WERI-Rb-1 (cell line): ENCODE measurements at regions not wholly inside any gene's neighbourhood (a gene's known extent, or its start where the extent isn't known, plus 50 kb on each side); places are given as distances from the start of the nearest gene placed in this dataset.

Source experiments
- DNase-seq: peaks from one replicate; pipeline ENCODE4 v3.0.0-alpha.2; 2020
- H3K27ac ChIP-seq: fragments of 250-450 bp; sonication (Bioruptor Pico); 2 replicates; pipeline ENCODE4 v1.5.1; 2020; ENCODE audit warnings: mild to moderate bottlenecking, moderate library complexity
- H3K27me3 ChIP-seq: fragments of 250-450 bp; sonication (Bioruptor Pico); 2 replicates; pipeline ENCODE4 v1.5.1; 2021; ENCODE audit warnings: mild to moderate bottlenecking, low read depth, moderate library complexity; ENCODE audit not compliant: insufficient read depth, severe bottlenecking
- H3K36me3 ChIP-seq: fragments of 250-450 bp; sonication (Bioruptor Pico); 2 replicates; pipeline ENCODE4 v1.5.1; 2020; ENCODE audit warnings: mild to moderate bottlenecking, moderate library complexity
- H3K4me3 ChIP-seq: 2 replicates; pipeline ENCODE4 v1.5.1; 2011; ENCODE audit warnings: low read depth, mild to moderate bottlenecking, control low read depth, low read length
- H3K9me3 ChIP-seq: fragments of 250-450 bp; sonication (Bioruptor Pico); 2 replicates; pipeline ENCODE4 v1.5.1; 2021; ENCODE audit warnings: mild to moderate bottlenecking, moderate library complexity; ENCODE audit not compliant: severe bottlenecking
- TF ChIP-seq, protein P1 (sequence below): IDR thresholded peaks from 2 replicates; pipeline ENCODE4 v1.5.1; 2011; ENCODE audit warnings: low read depth, mild to moderate bottlenecking, control low read depth, inconsistent platforms, low read length

DNA sequence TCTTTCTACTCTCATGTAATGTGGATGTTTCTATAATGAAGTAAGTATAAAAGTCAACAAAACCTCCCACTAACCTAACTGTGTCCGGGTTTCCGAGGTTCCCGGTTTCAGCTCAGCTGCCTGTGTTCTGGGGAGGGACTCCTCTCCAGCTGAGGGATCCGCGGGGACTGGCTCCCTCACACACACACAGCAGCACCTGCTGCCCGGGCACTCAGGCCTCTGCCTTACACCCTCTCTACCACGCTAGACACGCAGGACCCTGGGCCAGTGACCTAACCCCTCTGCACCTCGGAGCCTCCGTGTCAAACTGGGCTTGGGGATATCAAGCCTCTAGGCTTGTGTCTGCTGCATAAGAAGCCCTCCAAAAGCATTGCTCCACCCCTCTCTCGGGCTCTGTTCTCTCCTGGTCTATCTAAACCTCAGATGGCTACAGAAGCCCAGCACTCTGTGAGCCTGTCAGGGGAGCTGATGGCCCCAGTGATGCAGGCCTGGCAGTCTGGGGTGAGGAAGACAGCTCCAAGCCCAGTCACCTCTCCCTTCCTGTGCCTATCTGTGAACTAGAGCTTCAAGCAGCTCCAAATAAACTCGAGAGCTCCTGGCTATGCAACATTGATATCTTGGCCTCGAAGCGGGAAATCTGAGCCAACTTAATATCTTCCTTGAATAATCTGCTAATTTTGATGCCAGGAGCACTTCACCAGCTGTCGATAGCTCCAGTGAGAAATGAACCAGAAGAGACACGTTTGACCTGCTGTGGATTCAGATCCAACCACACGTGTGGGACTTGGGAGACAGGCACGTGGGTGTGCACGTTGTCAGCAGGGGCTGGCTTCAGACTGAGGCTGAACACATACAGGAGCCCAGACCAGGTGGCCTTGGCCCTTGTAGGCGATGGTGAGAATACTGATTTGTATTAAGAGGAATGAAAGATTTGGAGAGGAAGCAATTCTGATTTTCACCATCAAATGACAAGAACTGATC lies 232.7 kb upstream of the B3GAT1 start:
- Histone ChIP-seq H3K36me3 (no peaks in the 10 kb centered on the region), H3K4me3 (no peak overlapping the region), H3K9me3 (no peaks in the 10 kb centered on the region), H3K27me3 (peaks cover 10% of the 10 kb centered on the region), H3K27ac (no peak overlapping the region)
- DNase-seq, result no peak
- TF ChIP-seq, protein P1, sequence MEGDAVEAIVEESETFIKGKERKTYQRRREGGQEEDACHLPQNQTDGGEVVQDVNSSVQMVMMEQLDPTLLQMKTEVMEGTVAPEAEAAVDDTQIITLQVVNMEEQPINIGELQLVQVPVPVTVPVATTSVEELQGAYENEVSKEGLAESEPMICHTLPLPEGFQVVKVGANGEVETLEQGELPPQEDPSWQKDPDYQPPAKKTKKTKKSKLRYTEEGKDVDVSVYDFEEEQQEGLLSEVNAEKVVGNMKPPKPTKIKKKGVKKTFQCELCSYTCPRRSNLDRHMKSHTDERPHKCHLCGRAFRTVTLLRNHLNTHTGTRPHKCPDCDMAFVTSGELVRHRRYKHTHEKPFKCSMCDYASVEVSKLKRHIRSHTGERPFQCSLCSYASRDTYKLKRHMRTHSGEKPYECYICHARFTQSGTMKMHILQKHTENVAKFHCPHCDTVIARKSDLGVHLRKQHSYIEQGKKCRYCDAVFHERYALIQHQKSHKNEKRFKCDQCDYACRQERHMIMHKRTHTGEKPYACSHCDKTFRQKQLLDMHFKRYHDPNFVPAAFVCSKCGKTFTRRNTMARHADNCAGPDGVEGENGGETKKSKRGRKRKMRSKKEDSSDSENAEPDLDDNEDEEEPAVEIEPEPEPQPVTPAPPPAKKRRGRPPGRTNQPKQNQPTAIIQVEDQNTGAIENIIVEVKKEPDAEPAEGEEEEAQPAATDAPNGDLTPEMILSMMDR, result no peak

DNA sequence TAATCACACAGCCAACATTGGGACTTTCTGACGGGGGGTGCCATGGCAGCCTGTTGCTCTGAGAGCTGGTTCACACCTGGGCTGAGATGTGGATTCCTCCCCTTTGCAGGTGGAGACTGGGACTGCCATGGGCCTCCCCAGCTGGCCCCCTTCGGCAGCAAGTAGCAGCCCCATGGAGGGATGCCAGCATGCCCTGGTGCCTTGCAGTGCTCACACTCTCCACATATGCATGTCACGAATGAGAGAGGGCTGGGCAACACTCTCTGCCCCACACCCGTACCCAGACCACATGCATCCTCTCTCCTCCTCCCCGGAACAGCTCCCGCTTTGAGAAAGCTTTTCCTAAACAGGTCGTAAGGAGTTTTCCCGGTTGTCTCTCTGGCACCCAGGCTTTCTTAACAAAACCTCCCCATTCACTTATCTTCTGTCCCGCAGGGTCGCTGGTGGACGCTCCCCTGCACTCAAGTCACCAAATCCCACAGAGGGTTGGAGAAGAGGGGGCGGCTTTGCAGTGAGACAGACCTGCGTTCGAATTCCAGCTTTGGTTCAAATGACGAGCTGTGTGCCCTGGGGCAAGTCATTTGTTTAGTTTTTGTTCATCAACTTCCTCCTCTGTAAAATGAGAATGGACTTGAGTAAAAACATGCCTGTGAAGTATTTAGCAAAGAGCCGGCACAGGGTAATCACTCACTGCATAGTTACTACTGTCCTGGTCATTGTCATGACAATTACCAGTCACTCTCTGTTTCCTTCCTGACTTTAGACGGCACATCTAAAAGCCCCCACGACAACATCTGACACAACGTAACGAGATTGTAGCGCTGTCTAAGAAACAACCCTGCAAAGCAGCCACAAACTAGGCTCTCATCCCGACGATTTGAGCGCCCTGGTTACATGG lies 231.3 kb upstream of the B3GAT1 start:
- Histone ChIP-seq H3K27me3 (peaks cover 8% of the 10 kb centered on the region), H3K4me3 (no peak overlapping the region), H3K27ac (no peak overlapping the region), H3K36me3 (no peaks in the 10 kb centered on the region), H3K9me3 (no peaks in the 10 kb centered on the region)
- TF ChIP-seq, protein P1, result no peak
- DNase-seq, result no peak

DNA sequence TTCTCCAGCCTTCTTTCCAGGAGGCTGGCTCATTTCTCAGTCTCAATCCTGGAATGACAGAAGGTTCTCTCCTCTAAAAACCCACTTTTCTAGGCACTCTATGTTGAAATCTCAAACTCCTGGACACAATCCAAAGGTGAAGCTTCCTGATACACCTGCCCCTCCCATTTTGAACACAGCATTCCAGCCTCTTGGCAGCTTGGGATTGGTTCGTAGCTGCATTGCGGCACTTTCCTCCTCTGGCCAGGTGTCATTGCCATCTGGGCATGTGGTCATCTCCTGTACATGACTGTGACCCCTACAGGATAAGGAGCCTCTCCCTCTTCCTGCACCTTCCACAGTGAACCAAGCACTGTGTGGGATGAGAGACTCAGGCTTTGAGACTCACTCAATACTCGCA lies 230.2 kb upstream of the B3GAT1 start:
- TF ChIP-seq, protein P1, result no peak
- Histone ChIP-seq H3K36me3 (no peaks in the 10 kb centered on the region), H3K27ac (no peak overlapping the region), H3K4me3 (no peak overlapping the region), H3K9me3 (no peaks in the 10 kb centered on the region), H3K27me3 (peaks cover 8% of the 10 kb centered on the region)
- no peak for DNase-seq

DNA sequence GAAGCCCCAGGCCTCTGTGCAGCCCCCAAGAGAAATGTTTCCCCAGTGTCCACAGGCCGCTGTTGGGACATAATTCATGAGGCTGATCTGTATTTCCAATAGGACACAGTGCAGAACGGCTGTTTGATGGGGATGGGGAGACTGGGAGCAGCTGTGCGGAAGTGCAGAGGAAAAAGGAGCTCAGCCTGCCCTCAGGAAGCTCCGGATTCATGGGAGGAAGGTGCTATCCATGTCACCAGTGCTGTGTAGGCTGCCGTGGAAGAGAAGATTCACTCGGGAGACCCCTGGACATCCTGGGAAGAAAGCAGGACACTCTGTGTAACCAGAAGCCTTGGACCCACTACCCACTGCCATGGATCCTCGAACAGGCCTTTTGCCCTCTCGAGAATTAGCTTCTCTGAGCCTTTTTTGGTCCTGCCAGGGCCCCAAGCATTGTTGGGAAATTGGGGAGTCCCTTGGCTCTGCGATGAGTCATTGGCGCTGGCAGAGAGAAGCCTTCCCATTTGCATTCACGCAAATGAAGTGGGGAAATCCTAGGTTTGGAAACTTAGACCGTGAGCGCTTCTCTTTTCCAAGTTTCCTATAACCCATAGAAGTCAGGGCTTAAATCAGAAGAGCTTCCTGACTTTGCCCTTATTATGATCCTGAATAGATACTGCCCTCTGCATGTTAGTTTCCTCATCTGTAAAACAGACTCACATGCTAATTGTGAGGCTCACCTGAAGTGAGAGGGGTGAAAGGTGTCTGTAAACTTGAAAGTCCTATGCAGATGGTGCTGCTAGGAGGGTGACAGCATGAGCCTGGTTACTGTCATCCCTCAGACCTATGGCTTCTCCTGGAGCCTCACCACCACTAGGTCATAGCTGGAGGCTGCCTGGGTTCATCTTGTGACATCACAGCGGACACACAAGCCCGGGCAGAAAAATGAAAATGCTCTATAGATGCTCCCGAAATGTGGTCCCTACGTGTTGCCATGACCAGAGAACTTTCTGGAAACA lies 229.2 kb upstream of the B3GAT1 start:
- H3K9me3 ChIP-seq, result no peaks in the 10 kb centered on the region
- DNase-seq, result no peak
- peaks cover 15% of the 10 kb centered on the region for H3K27me3 ChIP-seq
- no peak overlapping the region for H3K4me3 ChIP-seq
- no peak overlapping the region for H3K27ac ChIP-seq
- H3K36me3 ChIP-seq, result no peaks in the 10 kb centered on the region
- TF ChIP-seq, protein P1, result no peak

DNA sequence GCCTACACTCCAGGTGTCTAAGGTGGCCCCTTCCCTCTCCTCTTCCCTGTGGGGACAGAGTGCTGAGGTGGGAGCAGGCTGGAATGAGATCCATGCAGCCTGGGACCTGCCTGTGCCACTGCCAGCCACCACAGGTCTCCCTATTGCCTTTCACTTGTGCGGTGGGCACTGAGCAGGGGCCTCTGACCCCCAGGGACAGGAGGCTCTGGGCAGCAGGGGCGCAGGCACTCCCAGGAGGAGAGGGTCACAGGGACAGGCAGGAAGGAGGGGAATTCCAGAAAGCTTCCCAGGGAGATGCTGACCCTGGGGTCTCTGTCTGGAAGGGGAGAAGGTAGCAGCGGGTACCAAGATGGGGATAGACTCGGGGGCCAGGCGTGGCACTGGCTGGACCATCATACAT lies 228.5 kb upstream of the B3GAT1 start:
- H3K27me3 ChIP-seq, result peaks cover 19% of the 10 kb centered on the region
- H3K36me3 ChIP-seq, result no peaks in the 10 kb centered on the region
- H3K27ac ChIP-seq, result no peak overlapping the region
- TF ChIP-seq, protein P1, result no peak
- H3K9me3 ChIP-seq, result no peaks in the 10 kb centered on the region
- no peak for DNase-seq
- no peak overlapping the region for H3K4me3 ChIP-seq
